GM19328 (cell line): ENCODE measurements at regions not wholly inside any gene's neighbourhood (a gene's known extent, or its start where the extent isn't known, plus 50 kb on each side); places are given as distances from the start of the nearest gene placed in this dataset.
"Not testable (repeated sequence)": the region's sequence is repeated elsewhere in the genome, so short reads cannot be mapped to it uniquely, and the experiment has no call there.

Source experiments
- ATAC-seq: cut with Tn5 transposase; IDR thresholded peaks from one replicate; pipeline ENCODE4 v1.9.1; 2021; ENCODE audit warnings: mild to moderate bottlenecking, moderate library complexity; ENCODE audit not compliant: unreplicated experiment

DNA sequence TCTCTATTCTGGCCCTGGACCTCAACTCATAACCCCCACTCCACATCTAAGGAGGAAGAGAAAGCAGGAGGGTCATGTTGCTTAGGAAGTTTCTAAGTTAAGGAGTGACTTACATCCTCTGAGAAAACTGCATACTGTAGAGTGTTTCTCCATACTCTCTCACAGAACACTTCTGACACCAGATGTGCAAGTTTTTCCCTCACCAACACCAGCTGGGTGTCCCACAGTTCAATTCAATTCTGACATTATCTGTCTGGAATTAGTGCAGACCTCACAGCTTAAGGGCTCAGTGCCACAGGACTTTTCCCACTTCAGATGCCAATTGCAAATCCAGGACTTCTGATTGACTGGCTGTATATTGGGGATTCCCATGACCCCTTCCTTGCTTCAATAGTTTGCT lies 89.0 kb upstream of the SFRP2 start:
- ATAC-seq = no peak

DNA sequence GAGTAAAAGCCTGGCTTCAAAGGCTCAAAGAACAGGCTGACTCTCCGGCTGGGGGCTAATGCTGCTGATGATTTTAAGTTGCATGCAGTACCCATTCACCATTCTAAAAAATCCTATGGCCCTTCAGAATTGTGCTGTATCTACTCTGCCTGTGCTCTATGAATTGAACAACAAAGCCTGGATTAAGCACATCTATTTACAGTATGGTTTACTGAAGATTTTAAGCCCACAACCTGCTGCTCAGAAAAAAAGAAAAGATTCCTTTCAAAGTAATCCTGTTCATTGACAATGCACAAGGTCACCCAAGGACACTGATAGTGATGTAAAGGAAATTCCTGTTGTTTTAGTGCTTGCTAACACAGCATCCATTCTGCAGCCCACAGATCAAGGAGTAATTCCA lies 84.9 kb upstream of the SFRP2 start:
- no peak for ATAC-seq

DNA sequence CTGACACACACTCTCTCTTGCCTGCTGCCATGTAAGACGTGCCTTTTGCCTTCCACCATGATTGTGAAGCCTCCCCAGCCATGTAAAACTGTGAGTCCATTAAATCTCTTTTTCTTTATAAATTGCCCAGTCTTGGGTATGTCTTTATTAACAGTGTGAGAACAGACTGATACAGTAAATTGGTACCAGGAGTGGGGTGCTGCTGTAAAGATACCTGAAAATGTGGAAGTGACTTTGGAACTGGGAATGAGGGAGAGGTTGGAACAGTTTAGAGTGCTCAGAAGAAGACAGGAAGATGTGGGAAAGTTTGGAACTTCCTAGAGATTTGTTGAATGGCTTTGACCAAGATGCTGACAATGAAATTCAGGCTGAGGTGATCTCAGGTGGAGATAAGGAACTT lies 77.9 kb upstream of the SFRP2 start:
- not testable (repeated sequence) for ATAC-seq

- no peak for ATAC-seq
Observed at GRCh38 chr4:153852501-153852900, 63.6 kb upstream of the SFRP2 start.

DNA sequence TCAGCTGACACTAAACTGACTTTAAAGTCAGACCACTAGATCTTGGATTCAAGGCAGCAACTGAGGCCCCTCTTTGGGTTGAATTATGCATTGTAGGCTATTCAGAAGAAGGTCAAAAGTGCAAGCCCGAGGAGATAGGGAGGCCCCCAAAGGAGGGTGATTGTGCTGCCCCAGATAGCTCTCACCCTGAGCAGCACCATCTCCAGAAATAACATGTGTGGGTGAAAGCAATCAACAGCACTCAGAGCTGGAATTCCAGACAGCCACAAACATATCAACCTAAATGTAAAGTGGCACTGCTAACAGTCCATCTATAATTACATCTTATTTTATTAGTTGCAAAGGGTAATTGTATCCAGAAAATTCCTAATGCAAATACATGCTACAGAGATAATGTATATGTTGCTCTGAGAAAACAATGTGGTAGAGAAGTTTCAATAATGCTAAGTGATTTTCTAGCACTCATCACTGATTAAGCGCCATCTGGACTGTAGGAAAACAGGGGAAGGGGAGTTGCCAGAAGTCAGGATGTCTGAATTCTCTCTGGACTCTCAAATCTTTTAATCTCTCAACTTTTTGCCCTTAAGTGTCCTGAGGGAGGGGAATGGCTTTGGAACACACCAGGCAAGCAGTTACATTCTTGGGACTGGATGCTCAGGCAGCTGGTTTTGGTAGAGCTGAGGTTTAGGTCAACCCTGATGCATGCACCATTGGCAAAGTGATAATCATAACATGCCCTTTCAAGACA lies 61.8 kb upstream of the SFRP2 start:
- ATAC-seq = no peak

GRCh38 chr4:153844144-153844543 lies 55.3 kb upstream of the SFRP2 start:
- no peak for ATAC-seq
